Neural cell (in vitro differentiated cells): ENCODE measurements at regions not wholly inside any gene's neighbourhood (a gene's known extent, or its start where the extent isn't known, plus 50 kb on each side); places are given as distances from the start of the nearest gene placed in this dataset.
"Not testable (repeated sequence)": the region's sequence is repeated elsewhere in the genome, so short reads cannot be mapped to it uniquely, and the experiment has no call there.

Experiments
- H2AFZ ChIP-seq: fragments of 200-600, 300-800 bp; sonication (generic), shearing (Covaris generic); 2 replicates; pipeline ENCODE4 v1.6.0; 2014; ENCODE audit warnings: low read depth, mild to moderate bottlenecking, antibody characterized with exemption, low read length, moderate library complexity
- H3F3A ChIP-seq: fragments of 200-600 bp; shearing (Covaris generic); 2 replicates; pipeline ENCODE4 v1.6.1; 2016; ENCODE audit warnings: mild to moderate bottlenecking, moderate library complexity, mixed read lengths, antibody characterized with exemption, low read length; ENCODE audit not compliant: insufficient read depth, poor library complexity, severe bottlenecking
- H3K27ac ChIP-seq: fragments of 200-600, 300-800 bp; sonication (generic), shearing (Covaris generic); 2 replicates; pipeline ENCODE4 v1.5.1; 2014; ENCODE audit warnings: mild to moderate bottlenecking, low read length, moderate library complexity
- H3K27me3 ChIP-seq: fragments of 300-800, 200-600 bp; sonication (generic), shearing (Covaris generic); 2 replicates; pipeline ENCODE4 v1.6.0; 2014; ENCODE audit warnings: mild to moderate bottlenecking, low read depth, low read length, moderate library complexity; ENCODE audit not compliant: insufficient read depth
- H3K36me3 ChIP-seq: fragments of 300-800, 200-600 bp; sonication (generic), shearing (Covaris generic); 2 replicates; pipeline ENCODE4 v1.5.1; 2014; ENCODE audit warnings: mild to moderate bottlenecking, antibody characterized with exemption, low read length, moderate library complexity; ENCODE audit not compliant: insufficient read depth
- H3K4me2 ChIP-seq: fragments of 300-800, 200-600 bp; sonication (generic), shearing (Covaris generic); 2 replicates; pipeline ENCODE4 v1.6.0; 2014; ENCODE audit warnings: mild to moderate bottlenecking, low read length
- H3K4me3 ChIP-seq: fragments of 300-800, 200-600 bp; sonication (generic), shearing (Covaris generic); 2 replicates; pipeline ENCODE4 v1.5.1; 2014; ENCODE audit warnings: mild to moderate bottlenecking, low read length, moderate library complexity
- H3K79me2 ChIP-seq: fragments of 200-600 bp; shearing (Covaris generic); replicated peaks from 2 replicates; pipeline ENCODE4 v1.6.0; 2014; ENCODE audit warnings: mild to moderate bottlenecking, low read length, moderate library complexity; ENCODE audit not compliant: insufficient read depth
- H3K9ac ChIP-seq: fragments of 300-800, 200-600 bp; sonication (generic), shearing (Covaris generic); 2 replicates; pipeline ENCODE4 v1.6.1; 2016; ENCODE audit warnings: mild to moderate bottlenecking, low read length, mixed read lengths
- H3K9me2 ChIP-seq: fragments of 200-600 bp; shearing (Covaris generic); 2 replicates; pipeline ENCODE4 v1.6.1; 2016; ENCODE audit warnings: mild to moderate bottlenecking, low read length, mixed read lengths; ENCODE audit not compliant: insufficient read depth
- H3K9me3 ChIP-seq: fragments of 200-600, 300-800 bp; sonication (generic), shearing (Covaris generic); 2 replicates; pipeline ENCODE4 v1.6.1; 2016; ENCODE audit warnings: mild to moderate bottlenecking, mixed run types, low read length, moderate library complexity, mixed read lengths
- H4K20me1 ChIP-seq: fragments of 200-600 bp; shearing (Covaris generic); 2 replicates; pipeline ENCODE4 v1.6.1; 2016; ENCODE audit warnings: mild to moderate bottlenecking, mixed run types; ENCODE audit not compliant: insufficient read depth
- CTCF ChIP-seq: fragments of 450-650 bp; IDR thresholded peaks from 2 replicates; pipeline ENCODE4 v1.5.1; 2014; ENCODE audit warnings: antibody characterized with exemption, mild to moderate bottlenecking, moderate library complexity; ENCODE audit not compliant: poor library complexity, severe bottlenecking
- EP300 ChIP-seq: fragments of 450-650 bp; conservative IDR thresholded peaks from 2 replicates; pipeline ENCODE4 v1.6.1; 2014; ENCODE audit warnings: antibody characterized with exemption, mild to moderate bottlenecking, moderate library complexity; ENCODE audit not compliant: poor library complexity, severe bottlenecking
- EZH2 ChIP-seq: fragments of 200-600, 300-800 bp; shearing (Covaris generic), sonication (generic); IDR thresholded peaks from 2 replicates; pipeline ENCODE4 v1.6.1; 2014; ENCODE audit warnings: antibody characterized with exemption, low read length, borderline replicate concordance, mild to moderate bottlenecking; ENCODE audit not compliant: insufficient read depth, poor library complexity, severe bottlenecking
- MXI1 ChIP-seq: fragments of 450-650 bp; conservative IDR thresholded peaks from 2 replicates; pipeline ENCODE4 v1.6.1; 2014; ENCODE audit warnings: antibody characterized with exemption, mild to moderate bottlenecking; ENCODE audit not compliant: poor library complexity, severe bottlenecking
- POLR2AphosphoS5 ChIP-seq: IDR thresholded peaks from 2 replicates; pipeline ENCODE4 v1.6.1; 2012
- REST ChIP-seq: IDR thresholded peaks from 2 replicates; pipeline ENCODE4 v1.6.1; 2012; ENCODE audit warnings: borderline replicate concordance
- SMC3 ChIP-seq: fragments of 450-650 bp; conservative IDR thresholded peaks from 2 replicates; pipeline ENCODE4 v1.6.1; 2014; ENCODE audit warnings: antibody characterized with exemption, mild to moderate bottlenecking, moderate library complexity; ENCODE audit not compliant: poor library complexity
- TAF1 ChIP-seq: IDR thresholded peaks from 2 replicates; pipeline ENCODE4 v1.6.1; 2012; ENCODE audit warnings: low read depth

- no peaks in the 10 kb centered on the region for H3K27me3 ChIP-seq
- H3K36me3 ChIP-seq, result no peaks in the 10 kb centered on the region
- H3K4me3 ChIP-seq, result no peak overlapping the region
- no peak overlapping the region for H3K9ac ChIP-seq
- H3F3A ChIP-seq, result no peaks in the 10 kb centered on the region
- TF ChIP-seq EP300, result no peak
- no peak overlapping the region for H3K27ac ChIP-seq
- no peaks in the 10 kb centered on the region for H3K9me2 ChIP-seq
- no peaks in the 10 kb centered on the region for H3K79me2 ChIP-seq
- H4K20me1 ChIP-seq, result no peaks in the 10 kb centered on the region
- H3K9me3 ChIP-seq, result no peaks in the 10 kb centered on the region
- H3K4me2 ChIP-seq, result no peak overlapping the region
- no peak overlapping the region for H2AFZ ChIP-seq
Measured at GRCh38 chr2:237238249-237238648, 152.6 kb downstream of the COPS8 start.

- Histone ChIP-seq H3K4me2 (no peak overlapping the region), H3K27me3 (no peaks in the 10 kb centered on the region), H3F3A (no peaks in the 10 kb centered on the region), H3K9me2 (no peaks in the 10 kb centered on the region), H3K4me3 (no peak overlapping the region), H3K9ac (no peak overlapping the region), H4K20me1 (no peaks in the 10 kb centered on the region), H3K79me2 (no peaks in the 10 kb centered on the region), H3K36me3 (no peaks in the 10 kb centered on the region), H2AFZ (no peak overlapping the region), H3K27ac (no peak overlapping the region), H3K9me3 (no peaks in the 10 kb centered on the region)
- TF ChIP-seq SMC3 (no peak), REST (no peak), TAF1 (no peak), MXI1 (no peak)
Measured at GRCh38 chr2:237240252-237240651, 154.6 kb downstream of the COPS8 start.

- H3K27me3 ChIP-seq, H3K9ac ChIP-seq, H3K79me2 ChIP-seq, H3K36me3 ChIP-seq, H3K9me2 ChIP-seq, H3K4me2 ChIP-seq, H3K27ac ChIP-seq, H4K20me1 ChIP-seq, H3F3A ChIP-seq, H3K4me3 ChIP-seq, H3K9me3 ChIP-seq, H2AFZ ChIP-seq: not testable (repeated sequence)
Measured at GRCh38 chr2:237240868-237241267, 155.2 kb downstream of the COPS8 start.

- H3K79me2 ChIP-seq, result no peaks in the 10 kb centered on the region
- H3K9ac ChIP-seq, result no peak overlapping the region
- no peaks in the 10 kb centered on the region for H3K9me3 ChIP-seq
- no peak overlapping the region for H3K4me2 ChIP-seq
- no peak overlapping the region for H2AFZ ChIP-seq
- H3K9me2 ChIP-seq, result no peaks in the 10 kb centered on the region
- no peaks in the 10 kb centered on the region for H3F3A ChIP-seq
- H3K27ac ChIP-seq, result no peak overlapping the region
- no peak overlapping the region for H3K4me3 ChIP-seq
- H4K20me1 ChIP-seq, result no peaks in the 10 kb centered on the region
- no peaks in the 10 kb centered on the region for H3K36me3 ChIP-seq
- no peaks in the 10 kb centered on the region for H3K27me3 ChIP-seq
- TF ChIP-seq CTCF (no peak), POLR2AphosphoS5 (no peak), MXI1 (no peak), EZH2 (no peak), TAF1 (no peak), EP300 (no peak)
Measured at GRCh38 chr2:237242091-237242536, 156.4 kb downstream of the COPS8 start.
